ENCODE measurements at regions not wholly inside any gene's neighbourhood (a gene's known extent, or its start where the extent isn't known, plus 50 kb on each side); places are given as distances from the start of the nearest gene placed in this dataset.

DNA sequence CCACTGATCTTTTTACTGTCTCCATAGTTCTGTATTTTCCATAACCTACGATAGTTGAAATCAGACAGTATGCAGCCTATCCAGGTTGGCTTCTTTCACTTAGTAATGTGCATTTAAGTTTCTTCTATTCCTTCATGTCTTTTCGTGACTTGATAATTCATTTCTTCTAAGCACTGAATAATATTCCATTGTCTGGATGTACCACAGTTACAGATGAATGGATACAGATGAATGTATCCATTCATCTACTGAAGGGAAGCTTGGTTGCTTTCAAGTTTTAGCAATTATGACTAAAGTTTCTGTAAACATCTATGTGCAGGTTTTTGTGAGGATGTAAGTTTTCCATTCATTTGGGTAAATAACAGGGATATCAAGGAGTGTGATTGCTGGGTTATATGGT lies 124.8 kb downstream of the NSUN3 start:
- WGBS: 100% methylated on average over 1 of the region's 2 CpGs
- no peak for DNase-seq

GRCh38 chr3:94195381-94195780 lies 132.5 kb downstream of the NSUN3 start:
- Histone ChIP-seq H3K9ac (ENCODE audit: low read length) (no peak overlapping the region), H2BK5ac (ENCODE audit: low read depth, low read length, poor library complexity, severe bottlenecking) (no peak overlapping the region), H3K23ac (ENCODE audit: low read length in 2 of 2) (no peak overlapping the region), H3K18ac (ENCODE audit: low read depth in 1 of 2, low read length in 2 of 2) (no peak overlapping the region), H4K8ac (ENCODE audit: low read length) (no peak overlapping the region), H3K4ac (ENCODE audit: low read depth in 1 of 2, low read length in 2 of 2) (no peak overlapping the region), H3K4me1 (ENCODE audit: control insufficient read depth, insufficient read depth, low read depth, low read length) (no peaks in the 10 kb centered on the region), H3K4me3 (ENCODE audit: insufficient read depth in 1 of 2, low read depth in 1 of 2, low read length in 2 of 2) (no peak overlapping the region), H3K79me1 (replicated peaks; ENCODE audit: low read length, poor library complexity, severe bottlenecking) (no peaks in the 10 kb centered on the region), H3K4me2 (ENCODE audit: low read length, poor library complexity, severe bottlenecking) (no peak overlapping the region), H3K9me3 (ENCODE audit: control insufficient read depth, low read length) (no peaks in the 10 kb centered on the region), H2AK5ac (ENCODE audit: low read length, severe bottlenecking) (no peak overlapping the region), H2BK12ac (ENCODE audit: low read length in 2 of 2) (no peak overlapping the region), H4K91ac (ENCODE audit: low read length) (no peak overlapping the region), H2BK15ac (ENCODE audit: low read depth, poor library complexity, severe bottlenecking) (no peak overlapping the region), H3K36me3 (ENCODE audit: control insufficient read depth in 1 of 2, insufficient read depth in 2 of 2, low read depth in 1 of 2, low read length in 2 of 2) (no peaks in the 10 kb centered on the region), H3K27me3 (ENCODE audit: control insufficient read depth in 1 of 2, insufficient read depth in 1 of 2, low read length in 2 of 2) (no peaks in the 10 kb centered on the region), H3K27ac (ENCODE audit: low read length, poor library complexity, severe bottlenecking) (no peak overlapping the region), H2AFZ (ENCODE audit: low read depth, low read length) (no peak overlapping the region), H2BK120ac (ENCODE audit: low read depth, low read length) (no peak overlapping the region), H3K14ac (ENCODE audit: low read length in 2 of 2) (no peak overlapping the region)
- DNase-seq: no peak
- 65% methylated on average over 2 of the region's 2 CpGs for WGBS

More for the DNA sequence above, 124.8 kb downstream of the NSUN3 start:
- H3K4ac ChIP-seq (ENCODE audit: low read depth in 1 of 2, low read length in 2 of 2): no peak overlapping the region
- H2BK120ac ChIP-seq (ENCODE audit: low read depth, low read length): no peak overlapping the region
- no peak overlapping the region for H2BK5ac ChIP-seq (ENCODE audit: low read depth, low read length, poor library complexity, severe bottlenecking)
- no peaks in the 10 kb centered on the region for H3K4me1 ChIP-seq (ENCODE audit: control insufficient read depth, insufficient read depth, low read depth, low read length)
- H3K9me3 ChIP-seq (ENCODE audit: control insufficient read depth, low read length): no peaks in the 10 kb centered on the region
- no peaks in the 10 kb centered on the region for H3K79me1 ChIP-seq (replicated peaks; ENCODE audit: low read length, poor library complexity, severe bottlenecking)
- no peak overlapping the region for H3K4me3 ChIP-seq (ENCODE audit: insufficient read depth in 1 of 2, low read depth in 1 of 2, low read length in 2 of 2)
- H3K36me3 ChIP-seq (ENCODE audit: control insufficient read depth in 1 of 2, insufficient read depth in 2 of 2, low read depth in 1 of 2, low read length in 2 of 2): no peaks in the 10 kb centered on the region
- no peak overlapping the region for H3K23ac ChIP-seq (ENCODE audit: low read length in 2 of 2)
- H4K91ac ChIP-seq (ENCODE audit: low read length): no peak overlapping the region
- no peak overlapping the region for H2AK5ac ChIP-seq (ENCODE audit: low read length, severe bottlenecking)
- H2BK15ac ChIP-seq (ENCODE audit: low read depth, poor library complexity, severe bottlenecking): no peak overlapping the region
- H3K14ac ChIP-seq (ENCODE audit: low read length in 2 of 2): no peak overlapping the region
- no peak overlapping the region for H3K4me2 ChIP-seq (ENCODE audit: low read length, poor library complexity, severe bottlenecking)
- no peak overlapping the region for H4K8ac ChIP-seq (ENCODE audit: low read length)
- H3K18ac ChIP-seq (ENCODE audit: low read depth in 1 of 2, low read length in 2 of 2): no peak overlapping the region
- no peak overlapping the region for H2BK12ac ChIP-seq (ENCODE audit: low read length in 2 of 2)
- no peaks in the 10 kb centered on the region for H3K27me3 ChIP-seq (ENCODE audit: control insufficient read depth in 1 of 2, insufficient read depth in 1 of 2, low read length in 2 of 2)
- H3K9ac ChIP-seq (ENCODE audit: low read length): no peak overlapping the region
- no peak overlapping the region for H3K27ac ChIP-seq (ENCODE audit: low read length, poor library complexity, severe bottlenecking)
- no peak overlapping the region for H2AFZ ChIP-seq (ENCODE audit: low read depth, low read length)

DNA sequence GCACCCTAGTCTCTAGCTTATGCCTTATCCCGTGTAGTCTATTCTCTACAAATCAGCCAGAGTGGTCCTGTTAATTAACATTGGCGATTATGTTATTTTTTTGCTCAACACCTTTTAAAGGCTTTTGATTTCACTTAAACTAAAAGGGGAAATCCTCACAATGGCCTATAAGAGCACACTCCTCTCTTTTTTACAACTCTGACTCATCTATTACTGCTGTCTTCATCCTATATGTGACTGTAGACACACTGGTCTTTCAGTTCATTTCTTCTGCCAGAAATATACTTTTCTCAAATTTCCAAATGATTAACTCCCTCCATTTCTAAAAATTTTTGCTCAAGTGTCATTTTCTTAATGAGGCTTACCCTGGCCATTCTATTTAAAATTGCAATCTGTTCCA lies 143.4 kb downstream of the NSUN3 start:
- Histone ChIP-seq H3K9ac (ENCODE audit: low read length) (no peak overlapping the region), H3K27ac (ENCODE audit: low read length, poor library complexity, severe bottlenecking) (no peak overlapping the region), H3K23ac (ENCODE audit: low read length in 2 of 2) (no peak overlapping the region), H2BK15ac (ENCODE audit: low read depth, poor library complexity, severe bottlenecking) (no peak overlapping the region), H2BK12ac (ENCODE audit: low read length in 2 of 2) (no peak overlapping the region), H3K18ac (ENCODE audit: low read depth in 1 of 2, low read length in 2 of 2) (no peak overlapping the region), H4K91ac (ENCODE audit: low read length) (no peak overlapping the region), H3K14ac (ENCODE audit: low read length in 2 of 2) (no peak overlapping the region), H3K4ac (ENCODE audit: low read depth in 1 of 2, low read length in 2 of 2) (no peak overlapping the region), H2BK5ac (ENCODE audit: low read depth, low read length, poor library complexity, severe bottlenecking) (no peak overlapping the region), H2AFZ (ENCODE audit: low read depth, low read length) (no peak overlapping the region), H4K8ac (ENCODE audit: low read length) (no peak overlapping the region), H3K4me1 (ENCODE audit: control insufficient read depth, insufficient read depth, low read depth, low read length) (no peaks in the 10 kb centered on the region), H3K9me3 (ENCODE audit: control insufficient read depth, low read length) (peaks cover 7% of the 10 kb centered on the region), H3K4me2 (ENCODE audit: low read length, poor library complexity, severe bottlenecking) (no peak overlapping the region), H3K36me3 (ENCODE audit: control insufficient read depth in 1 of 2, insufficient read depth in 2 of 2, low read depth in 1 of 2, low read length in 2 of 2) (no peaks in the 10 kb centered on the region), H3K79me1 (replicated peaks; ENCODE audit: low read length, poor library complexity, severe bottlenecking) (no peaks in the 10 kb centered on the region), H2BK120ac (ENCODE audit: low read depth, low read length) (no peak overlapping the region), H2AK5ac (ENCODE audit: low read length, severe bottlenecking) (no peak overlapping the region), H3K4me3 (ENCODE audit: insufficient read depth in 1 of 2, low read depth in 1 of 2, low read length in 2 of 2) (no peak overlapping the region), H3K27me3 (ENCODE audit: control insufficient read depth in 1 of 2, insufficient read depth in 1 of 2, low read length in 2 of 2) (no peaks in the 10 kb centered on the region)
- WGBS: 91% methylated on average over 2 of the region's 2 CpGs
- DNase-seq: no peak

GRCh38 chr3:94210256-94210655 lies 147.4 kb downstream of the NSUN3 start:
- H4K91ac ChIP-seq (ENCODE audit: low read length): no peak overlapping the region
- H2BK5ac ChIP-seq (ENCODE audit: low read depth, low read length, poor library complexity, severe bottlenecking): no peak overlapping the region
- H3K4me3 ChIP-seq (ENCODE audit: insufficient read depth in 1 of 2, low read depth in 1 of 2, low read length in 2 of 2): no peak overlapping the region
- peaks cover 8% of the 10 kb centered on the region for H3K9me3 ChIP-seq (ENCODE audit: control insufficient read depth, low read length)
- H3K18ac ChIP-seq (ENCODE audit: low read depth in 1 of 2, low read length in 2 of 2): no peak overlapping the region
- H2AK5ac ChIP-seq (ENCODE audit: low read length, severe bottlenecking): no peak overlapping the region
- H3K27me3 ChIP-seq (ENCODE audit: control insufficient read depth in 1 of 2, insufficient read depth in 1 of 2, low read length in 2 of 2): no peaks in the 10 kb centered on the region
- H3K14ac ChIP-seq (ENCODE audit: low read length in 2 of 2): no peak overlapping the region
- H2BK120ac ChIP-seq (ENCODE audit: low read depth, low read length): no peak overlapping the region
- H2BK15ac ChIP-seq (ENCODE audit: low read depth, poor library complexity, severe bottlenecking): no peak overlapping the region
- DNase-seq: no peak
- WGBS: no CpG with 5 or more reads among the region's 1 CpG
- H3K4me1 ChIP-seq (ENCODE audit: control insufficient read depth, insufficient read depth, low read depth, low read length): no peaks in the 10 kb centered on the region
- H3K27ac ChIP-seq (ENCODE audit: low read length, poor library complexity, severe bottlenecking): no peak overlapping the region
- no peak overlapping the region for H2BK12ac ChIP-seq (ENCODE audit: low read length in 2 of 2)
- no peaks in the 10 kb centered on the region for H3K36me3 ChIP-seq (ENCODE audit: control insufficient read depth in 1 of 2, insufficient read depth in 2 of 2, low read depth in 1 of 2, low read length in 2 of 2)
- no peak overlapping the region for H3K9ac ChIP-seq (ENCODE audit: low read length)
- no peak overlapping the region for H4K8ac ChIP-seq (ENCODE audit: low read length)
- H3K4ac ChIP-seq (ENCODE audit: low read depth in 1 of 2, low read length in 2 of 2): no peak overlapping the region
- H3K23ac ChIP-seq (ENCODE audit: low read length in 2 of 2): no peak overlapping the region
- no peaks in the 10 kb centered on the region for H3K79me1 ChIP-seq (replicated peaks; ENCODE audit: low read length, poor library complexity, severe bottlenecking)
- no peak overlapping the region for H2AFZ ChIP-seq (ENCODE audit: low read depth, low read length)
- no peak overlapping the region for H3K4me2 ChIP-seq (ENCODE audit: low read length, poor library complexity, severe bottlenecking)
